ENCODE measurements at regions not wholly inside any gene's neighbourhood (a gene's known extent, or its start where the extent isn't known, plus 50 kb on each side); places are given as distances from the start of the nearest gene placed in this dataset.

- Histone ChIP-seq H3K4me1 (ENCODE audit: control insufficient read depth, insufficient read depth, low read length) (no peaks in the 10 kb centered on the region), H3K27ac (ENCODE audit: low read length) (no peak overlapping the region)
- no CpG with 5 or more reads among the region's 1 CpG for WGBS (ENCODE audit: insufficient coverage, insufficient read length)
Observed at GRCh38 chr4:14560577-14560976, 441.7 kb upstream of the CPEB2 start.

GRCh38 chr4:14562901-14563300, 439.4 kb upstream of the CPEB2 start:
- no peaks in the 10 kb centered on the region for H3K9me3 ChIP-seq (ENCODE audit: control insufficient read depth, insufficient read depth, low read length)

More at GRCh38 chr4:14560577-14560976, 441.7 kb upstream of the CPEB2 start:
- Histone ChIP-seq H3K4me3 (ENCODE audit: low read length) (no peak overlapping the region), H3K36me3 (ENCODE audit: control insufficient read depth, insufficient read depth, low read length) (no peaks in the 10 kb centered on the region), H3K9me3 (ENCODE audit: control insufficient read depth, insufficient read depth, low read length) (no peaks in the 10 kb centered on the region), H3K27me3 (ENCODE audit: control insufficient read depth, insufficient read depth, low read length) (no peaks in the 10 kb centered on the region)
- no peak for DNase-seq (ENCODE audit: low read depth, low spot score)

GRCh38 chr4:14564281-14564680, 438.0 kb upstream of the CPEB2 start:
- Histone ChIP-seq H3K27me3 (ENCODE audit: control insufficient read depth, insufficient read depth, low read length) (no peaks in the 10 kb centered on the region), H3K27ac (ENCODE audit: low read length) (no peak overlapping the region), H3K9me3 (ENCODE audit: control insufficient read depth, insufficient read depth, low read length) (no peaks in the 10 kb centered on the region), H3K4me3 (ENCODE audit: low read length) (no peak overlapping the region), H3K36me3 (ENCODE audit: control insufficient read depth, insufficient read depth, low read length) (no peaks in the 10 kb centered on the region), H3K4me1 (ENCODE audit: control insufficient read depth, insufficient read depth, low read length) (no peaks in the 10 kb centered on the region)
- DNase-seq (ENCODE audit: low read depth, low spot score): no peak
- no CpG with 5 or more reads among the region's 4 CpGs for WGBS (ENCODE audit: insufficient coverage, insufficient read length)

More at GRCh38 chr4:14562901-14563300, 439.4 kb upstream of the CPEB2 start:
- no peak overlapping the region for H3K4me3 ChIP-seq (ENCODE audit: low read length)
- H3K4me1 ChIP-seq (ENCODE audit: control insufficient read depth, insufficient read depth, low read length): no peaks in the 10 kb centered on the region
- H3K36me3 ChIP-seq (ENCODE audit: control insufficient read depth, insufficient read depth, low read length): no peaks in the 10 kb centered on the region
- no peak overlapping the region for H3K27ac ChIP-seq (ENCODE audit: low read length)
- DNase-seq (ENCODE audit: low read depth, low spot score): no peak
- no peaks in the 10 kb centered on the region for H3K27me3 ChIP-seq (ENCODE audit: control insufficient read depth, insufficient read depth, low read length)
- WGBS (ENCODE audit: insufficient coverage, insufficient read length): no CpG with 5 or more reads among the region's 3 CpGs

- Histone ChIP-seq H3K36me3 (ENCODE audit: control insufficient read depth, insufficient read depth, low read length) (no peaks in the 10 kb centered on the region), H3K9me3 (ENCODE audit: control insufficient read depth, insufficient read depth, low read length) (no peaks in the 10 kb centered on the region)
- no peak for DNase-seq (ENCODE audit: low read depth, low spot score)
Observed at GRCh38 chr4:14566518-14566917, 435.8 kb upstream of the CPEB2 start.

GRCh38 chr4:14568351-14568750, 433.9 kb upstream of the CPEB2 start:
- no peak overlapping the region for H3K27ac ChIP-seq (ENCODE audit: low read length)
- no peak for DNase-seq (ENCODE audit: low read depth, low spot score)
- no peaks in the 10 kb centered on the region for H3K36me3 ChIP-seq (ENCODE audit: control insufficient read depth, insufficient read depth, low read length)
- H3K9me3 ChIP-seq (ENCODE audit: control insufficient read depth, insufficient read depth, low read length): no peaks in the 10 kb centered on the region
- H3K4me3 ChIP-seq (ENCODE audit: low read length): no peak overlapping the region
- H3K27me3 ChIP-seq (ENCODE audit: control insufficient read depth, insufficient read depth, low read length): no peaks in the 10 kb centered on the region
- H3K4me1 ChIP-seq (ENCODE audit: control insufficient read depth, insufficient read depth, low read length): no peaks in the 10 kb centered on the region
- WGBS (ENCODE audit: insufficient coverage, insufficient read length): no CpG with 5 or more reads among the region's 2 CpGs

More at GRCh38 chr4:14566518-14566917, 435.8 kb upstream of the CPEB2 start:
- no peaks in the 10 kb centered on the region for H3K4me1 ChIP-seq (ENCODE audit: control insufficient read depth, insufficient read depth, low read length)
- no peak overlapping the region for H3K27ac ChIP-seq (ENCODE audit: low read length)
- H3K27me3 ChIP-seq (ENCODE audit: control insufficient read depth, insufficient read depth, low read length): no peaks in the 10 kb centered on the region
- H3K4me3 ChIP-seq (ENCODE audit: low read length): no peak overlapping the region

GRCh38 chr4:14575289-14575688, 427.0 kb upstream of the CPEB2 start:
- Histone ChIP-seq H3K4me1 (ENCODE audit: control insufficient read depth, insufficient read depth, low read length) (no peaks in the 10 kb centered on the region), H3K27me3 (ENCODE audit: control insufficient read depth, insufficient read depth, low read length) (no peaks in the 10 kb centered on the region), H3K9me3 (ENCODE audit: control insufficient read depth, insufficient read depth, low read length) (no peaks in the 10 kb centered on the region), H3K27ac (ENCODE audit: low read length) (no peak overlapping the region), H3K4me3 (ENCODE audit: low read length) (no peak overlapping the region), H3K36me3 (ENCODE audit: control insufficient read depth, insufficient read depth, low read length) (no peaks in the 10 kb centered on the region)
- no peak for DNase-seq (ENCODE audit: low read depth, low spot score)
- WGBS (ENCODE audit: insufficient coverage, insufficient read length): no CpG with 5 or more reads among the region's 1 CpG

- H3K27me3 ChIP-seq (ENCODE audit: control insufficient read depth, insufficient read depth, low read length): no peaks in the 10 kb centered on the region
- H3K27ac ChIP-seq (ENCODE audit: low read length): no peak overlapping the region
- no peaks in the 10 kb centered on the region for H3K9me3 ChIP-seq (ENCODE audit: control insufficient read depth, insufficient read depth, low read length)
- no peak for DNase-seq (ENCODE audit: low read depth, low spot score)
- no peaks in the 10 kb centered on the region for H3K36me3 ChIP-seq (ENCODE audit: control insufficient read depth, insufficient read depth, low read length)
- no CpG with 5 or more reads among the region's 2 CpGs for WGBS (ENCODE audit: insufficient coverage, insufficient read length)
- H3K4me3 ChIP-seq (ENCODE audit: low read length): no peak overlapping the region
- H3K4me1 ChIP-seq (ENCODE audit: control insufficient read depth, insufficient read depth, low read length): no peaks in the 10 kb centered on the region
Observed at GRCh38 chr4:14575919-14576318, 426.4 kb upstream of the CPEB2 start.

GRCh38 chr4:14580061-14580460, 422.2 kb upstream of the CPEB2 start:
- no peaks in the 10 kb centered on the region for H3K4me1 ChIP-seq (ENCODE audit: control insufficient read depth, insufficient read depth, low read length)
- no peaks in the 10 kb centered on the region for H3K9me3 ChIP-seq (ENCODE audit: control insufficient read depth, insufficient read depth, low read length)
- no peak for DNase-seq (ENCODE audit: low read depth, low spot score)
- H3K36me3 ChIP-seq (ENCODE audit: control insufficient read depth, insufficient read depth, low read length): no peaks in the 10 kb centered on the region
- no peak overlapping the region for H3K27ac ChIP-seq (ENCODE audit: low read length)
- no peaks in the 10 kb centered on the region for H3K27me3 ChIP-seq (ENCODE audit: control insufficient read depth, insufficient read depth, low read length)
- no peak overlapping the region for H3K4me3 ChIP-seq (ENCODE audit: low read length)

GRCh38 chr4:14581741-14582140, 420.5 kb upstream of the CPEB2 start:
- no peaks in the 10 kb centered on the region for H3K9me3 ChIP-seq (ENCODE audit: control insufficient read depth, insufficient read depth, low read length)
- H3K36me3 ChIP-seq (ENCODE audit: control insufficient read depth, insufficient read depth, low read length): no peaks in the 10 kb centered on the region
- no peak overlapping the region for H3K4me3 ChIP-seq (ENCODE audit: low read length)
- no peak for DNase-seq (ENCODE audit: low read depth, low spot score)
- H3K4me1 ChIP-seq (ENCODE audit: control insufficient read depth, insufficient read depth, low read length): no peaks in the 10 kb centered on the region
- WGBS (ENCODE audit: insufficient coverage, insufficient read length): no CpG with 5 or more reads among the region's 3 CpGs
- H3K27me3 ChIP-seq (ENCODE audit: control insufficient read depth, insufficient read depth, low read length): no peaks in the 10 kb centered on the region
- no peak overlapping the region for H3K27ac ChIP-seq (ENCODE audit: low read length)

- Histone ChIP-seq H3K9me3 (ENCODE audit: control insufficient read depth, insufficient read depth, low read length) (no peaks in the 10 kb centered on the region), H3K27ac (ENCODE audit: low read length) (no peak overlapping the region), H3K27me3 (ENCODE audit: control insufficient read depth, insufficient read depth, low read length) (no peaks in the 10 kb centered on the region), H3K4me3 (ENCODE audit: low read length) (no peak overlapping the region), H3K36me3 (ENCODE audit: control insufficient read depth, insufficient read depth, low read length) (no peaks in the 10 kb centered on the region), H3K4me1 (ENCODE audit: control insufficient read depth, insufficient read depth, low read length) (no peaks in the 10 kb centered on the region)
- no CpG with 5 or more reads among the region's 3 CpGs for WGBS (ENCODE audit: insufficient coverage, insufficient read length)
- no peak for DNase-seq (ENCODE audit: low read depth, low spot score)
Observed at GRCh38 chr4:14582677-14583076, 419.6 kb upstream of the CPEB2 start.

GRCh38 chr4:14583331-14583730, 418.9 kb upstream of the CPEB2 start:
- no peak for DNase-seq (ENCODE audit: low read depth, low spot score)
- WGBS (ENCODE audit: insufficient coverage, insufficient read length): no CpG with 5 or more reads among the region's 2 CpGs
- Histone ChIP-seq H3K27me3 (ENCODE audit: control insufficient read depth, insufficient read depth, low read length) (no peaks in the 10 kb centered on the region), H3K27ac (ENCODE audit: low read length) (no peak overlapping the region), H3K4me1 (ENCODE audit: control insufficient read depth, insufficient read depth, low read length) (no peaks in the 10 kb centered on the region), H3K36me3 (ENCODE audit: control insufficient read depth, insufficient read depth, low read length) (no peaks in the 10 kb centered on the region), H3K4me3 (ENCODE audit: low read length) (no peak overlapping the region), H3K9me3 (ENCODE audit: control insufficient read depth, insufficient read depth, low read length) (no peaks in the 10 kb centered on the region)

Measured in iPS DF 6.9 (cell line).